Endodermal cell (in vitro differentiated cells): ENCODE measurements at regions not wholly inside any gene's neighbourhood (a gene's known extent, or its start where the extent isn't known, plus 50 kb on each side); places are given as distances from the start of the nearest gene placed in this dataset.

Experiments used
- DNase-seq: peaks from one replicate; pipeline ENCODE4 v3.0.0-alpha.2; 2017
- H3K27ac ChIP-seq: 2 replicates; pipeline ENCODE4 v1.5.1; 2013; ENCODE audit warnings: mild to moderate bottlenecking, low read depth, low read length, moderate library complexity
- H3K27me3 ChIP-seq: 2 replicates; pipeline ENCODE4 v1.6.1; 2013; ENCODE audit warnings: mild to moderate bottlenecking, low read length, moderate library complexity; ENCODE audit not compliant: insufficient read depth, control insufficient read depth, poor library complexity, severe bottlenecking
- H3K36me3 ChIP-seq: 2 replicates; pipeline ENCODE4 v1.7.0; 2013; ENCODE audit warnings: mild to moderate bottlenecking, low read length, moderate library complexity; ENCODE audit not compliant: control insufficient read depth, insufficient read depth
- H3K4me1 ChIP-seq: one replicate; pipeline ENCODE4 v1.7.0; 2013; ENCODE audit warnings: low read length; ENCODE audit not compliant: control insufficient read depth, insufficient read depth
- H3K4me3 ChIP-seq: 2 replicates; pipeline ENCODE4 v1.5.1; 2013; ENCODE audit warnings: mild to moderate bottlenecking, low read length, moderate library complexity
- H3K9ac ChIP-seq: 2 replicates; pipeline ENCODE4 v1.6.1; 2013; ENCODE audit warnings: mild to moderate bottlenecking, low read length, moderate library complexity; ENCODE audit not compliant: poor library complexity, severe bottlenecking; ENCODE audit errors: extremely low read depth
- H3K9me3 ChIP-seq: 2 replicates; pipeline ENCODE4 v1.6.1; 2013; ENCODE audit warnings: mild to moderate bottlenecking, low read length, moderate library complexity; ENCODE audit not compliant: control insufficient read depth
- H3K27ac Mint-ChIP-seq: 2 replicates; pipeline ENCODE4 v1.8.0; 2020; ENCODE audit warnings: mixed read lengths
- H3K27me3 Mint-ChIP-seq: 2 replicates; pipeline ENCODE4 v1.8.0; 2021; ENCODE audit warnings: mild to moderate bottlenecking, mixed read lengths; ENCODE audit not compliant: insufficient read depth
- H3K36me3 Mint-ChIP-seq: 2 replicates; pipeline ENCODE4 v1.8.0; 2020; ENCODE audit warnings: low read depth, mixed read lengths
- H3K4me1 Mint-ChIP-seq: 2 replicates; pipeline ENCODE4 v1.8.0; 2020; ENCODE audit warnings: mixed read lengths
- H3K4me3 Mint-ChIP-seq: 2 replicates; pipeline ENCODE4 v1.8.0; 2020; ENCODE audit warnings: mild to moderate bottlenecking, moderate library complexity, mixed read lengths
- H3K9me3 Mint-ChIP-seq: 2 replicates; pipeline ENCODE4 v1.8.0; 2020; ENCODE audit warnings: mild to moderate bottlenecking, mixed read lengths
- WGBS, 2 experiments: methylation state at CpG; one replicate each; pipeline versions ENCODE4 v1.1.5 to v1.1.7; 2013; ENCODE audit warnings: missing lambda C conversion rate in 2 of 2, mixed read lengths in 1 of 2; ENCODE audit not compliant: insufficient coverage in 1 of 2, insufficient read length in 1 of 2; 5-methylcytosine and 5-hydroxymethylcytosine counted together
- TF ChIP-seq, protein P1 (sequence below): fragments of 200-600 bp; sonication (generic); conservative IDR thresholded peaks from 2 replicates; pipeline ENCODE4 v1.5.0; 2021; ENCODE audit warnings: antibody characterized with exemption, mild to moderate bottlenecking

DNA sequence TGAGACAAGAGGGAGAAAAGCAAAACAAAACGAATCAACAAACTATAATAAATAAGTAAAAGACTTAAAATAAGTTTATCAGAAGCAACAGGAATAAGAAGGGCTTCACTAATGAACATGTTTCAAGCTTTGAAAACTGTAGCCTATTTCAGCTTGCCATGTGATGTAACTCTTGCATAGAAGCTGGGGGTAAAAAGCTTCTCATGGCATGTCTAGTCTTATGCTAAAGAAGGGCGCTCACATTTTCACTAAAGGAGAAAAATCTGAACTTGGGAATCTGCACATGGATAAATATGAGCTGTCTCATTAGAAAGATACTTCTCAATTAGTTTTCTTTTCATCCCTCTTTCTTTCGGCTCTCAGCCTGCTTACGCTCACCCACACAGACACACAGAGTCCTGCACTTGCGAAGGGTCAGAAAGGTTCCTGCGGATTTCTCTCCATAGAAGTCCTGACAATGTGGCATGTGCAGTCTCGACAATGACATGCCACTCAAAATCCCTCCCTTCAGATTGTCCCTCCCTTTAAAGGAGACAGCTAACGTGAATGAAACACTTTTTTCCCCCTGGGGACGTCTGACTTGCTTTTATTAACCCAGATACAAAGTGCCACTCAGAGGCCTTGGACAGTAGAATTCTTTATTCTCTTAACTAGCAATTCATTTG, 568.9 kb upstream of the NR2F2 start:
- no peak overlapping the region for H3K4me3 Mint-ChIP-seq
- WGBS, 2 experiments = 58 to 70% methylated on average over 6 to 8 of the region's 9 CpGs
- Histone ChIP-seq H3K9ac (no peak overlapping the region), H3K27ac (peak overlapping the region; percentile 27), H3K4me1 (peaks cover 9% of the 10 kb centered on the region), H3K36me3 (no peaks in the 10 kb centered on the region), H3K27me3 (no peaks in the 10 kb centered on the region), H3K9me3 (no peaks in the 10 kb centered on the region), H3K4me3 (no peak overlapping the region)
- H3K36me3 Mint-ChIP-seq = no peaks in the 10 kb centered on the region
- no peaks in the 10 kb centered on the region for H3K9me3 Mint-ChIP-seq
- peaks cover 8% of the 10 kb centered on the region for H3K27me3 Mint-ChIP-seq
- no peak overlapping the region for H3K27ac Mint-ChIP-seq
- no peak for DNase-seq
- TF ChIP-seq, protein P1, sequence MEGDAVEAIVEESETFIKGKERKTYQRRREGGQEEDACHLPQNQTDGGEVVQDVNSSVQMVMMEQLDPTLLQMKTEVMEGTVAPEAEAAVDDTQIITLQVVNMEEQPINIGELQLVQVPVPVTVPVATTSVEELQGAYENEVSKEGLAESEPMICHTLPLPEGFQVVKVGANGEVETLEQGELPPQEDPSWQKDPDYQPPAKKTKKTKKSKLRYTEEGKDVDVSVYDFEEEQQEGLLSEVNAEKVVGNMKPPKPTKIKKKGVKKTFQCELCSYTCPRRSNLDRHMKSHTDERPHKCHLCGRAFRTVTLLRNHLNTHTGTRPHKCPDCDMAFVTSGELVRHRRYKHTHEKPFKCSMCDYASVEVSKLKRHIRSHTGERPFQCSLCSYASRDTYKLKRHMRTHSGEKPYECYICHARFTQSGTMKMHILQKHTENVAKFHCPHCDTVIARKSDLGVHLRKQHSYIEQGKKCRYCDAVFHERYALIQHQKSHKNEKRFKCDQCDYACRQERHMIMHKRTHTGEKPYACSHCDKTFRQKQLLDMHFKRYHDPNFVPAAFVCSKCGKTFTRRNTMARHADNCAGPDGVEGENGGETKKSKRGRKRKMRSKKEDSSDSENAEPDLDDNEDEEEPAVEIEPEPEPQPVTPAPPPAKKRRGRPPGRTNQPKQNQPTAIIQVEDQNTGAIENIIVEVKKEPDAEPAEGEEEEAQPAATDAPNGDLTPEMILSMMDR = no peak
- peaks cover 25% of the 10 kb centered on the region for H3K4me1 Mint-ChIP-seq

- no peaks in the 10 kb centered on the region for H3K27me3 ChIP-seq
- Mint-ChIP-seq H3K36me3 (no peaks in the 10 kb centered on the region), H3K27me3 (peaks cover 6% of the 10 kb centered on the region), H3K9me3 (no peaks in the 10 kb centered on the region), H3K27ac (no peak overlapping the region), H3K4me3 (no peak overlapping the region), H3K4me1 (peaks cover 25% of the 10 kb centered on the region)
- H3K9ac ChIP-seq = no peak overlapping the region
- 95 to 97% methylated on average over 4 of the region's 4 CpGs for WGBS, 2 experiments
- no peak for DNase-seq
- TF ChIP-seq, protein P1 = no peak
- H3K36me3 ChIP-seq = no peaks in the 10 kb centered on the region
- H3K4me1 ChIP-seq = peaks cover 9% of the 10 kb centered on the region
- no peak overlapping the region for H3K4me3 ChIP-seq
- no peaks in the 10 kb centered on the region for H3K9me3 ChIP-seq
- no peak overlapping the region for H3K27ac ChIP-seq
Observed at GRCh38 chr15:95763426-95763825, 567.1 kb upstream of the NR2F2 start.

DNA sequence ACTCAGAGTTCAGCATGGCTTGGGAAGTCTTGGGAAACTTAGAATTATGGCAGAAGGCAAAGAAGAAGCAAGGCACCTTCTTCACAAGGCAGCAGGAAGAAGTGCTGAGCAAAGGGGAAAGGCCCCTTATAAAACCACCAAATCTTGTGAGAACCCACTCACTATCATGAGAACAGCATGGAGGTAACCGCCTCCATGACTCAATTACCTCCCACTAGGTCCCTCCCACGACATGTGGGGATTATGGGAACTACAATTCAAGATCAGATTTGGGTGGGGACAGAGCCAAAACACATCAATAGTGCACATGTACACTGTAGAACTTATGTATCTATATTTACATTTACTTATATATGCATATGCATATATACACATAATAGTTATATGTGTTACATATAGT, 565.3 kb upstream of the NR2F2 start:
- Histone ChIP-seq H3K4me3 (no peak overlapping the region), H3K36me3 (no peaks in the 10 kb centered on the region), H3K4me1 (peaks cover 11% of the 10 kb centered on the region), H3K9ac (no peak overlapping the region), H3K27me3 (no peaks in the 10 kb centered on the region), H3K9me3 (no peaks in the 10 kb centered on the region), H3K27ac (no peak overlapping the region)
- H3K36me3 Mint-ChIP-seq = no peaks in the 10 kb centered on the region
- peaks cover 6% of the 10 kb centered on the region for H3K27me3 Mint-ChIP-seq
- DNase-seq = no peak
- no peaks in the 10 kb centered on the region for H3K9me3 Mint-ChIP-seq
- H3K4me1 Mint-ChIP-seq = peaks cover 26% of the 10 kb centered on the region
- H3K27ac Mint-ChIP-seq = no peak overlapping the region
- no CpG with 5 or more reads among the region's 2 CpGs for WGBS, 2 experiments
- no peak overlapping the region for H3K4me3 Mint-ChIP-seq
- TF ChIP-seq, protein P1 = peak; percentile 14
